Ovary (tissue), 7 donors: ENCODE measurements at regions not wholly inside any gene's neighbourhood (a gene's known extent, or its start where the extent isn't known, plus 50 kb on each side); places are given as distances from the start of the nearest gene placed in this dataset.

ENCODE experiments used
- DNase-seq, 5 donors: peaks; one replicate each; pipeline ENCODE4 v3.0.0-alpha.2; 2019 to 2020
- H3K27ac ChIP-seq, 2 donors: fragments of 200-600 bp; one replicate each; pipeline versions ENCODE4 v1.5.1 to v1.8.0; 2019 to 2022
- H3K27me3 ChIP-seq: fragments of 200-600 bp; one replicate; pipeline ENCODE4 v1.8.0; 2022
- H3K36me3 ChIP-seq: fragments of 200-600 bp; sonication (generic); one replicate; pipeline ENCODE4 v1.5.1; 2019
- H3K4me1 ChIP-seq: one replicate; pipeline ENCODE4 v1.8.1; 2013; ENCODE audit warnings: mild to moderate bottlenecking, moderate library complexity; ENCODE audit not compliant: insufficient read depth
- H3K4me3 ChIP-seq: fragments of 200-600 bp; sonication (generic); one replicate; pipeline ENCODE4 v1.5.1; 2017
- H3K9me3 ChIP-seq, 2 donors: fragments of 200-600 bp in 1 of 2; sonication (generic) in 1 of 2; one replicate each; pipeline versions ENCODE4 v1.5.1 to v1.8.1; 2013 to 2019; ENCODE audit warnings: mild to moderate bottlenecking in 1 of 2, moderate library complexity in 1 of 2
- EP300 ChIP-seq: sonication (generic); formaldehyde crosslinking; IDR thresholded peaks from one replicate; pipeline ENCODE4 v1.6.1; 2017; ENCODE audit warnings: antibody characterized with exemption
- POLR2A ChIP-seq: fragments of 450-650 bp; IDR thresholded peaks from one replicate; pipeline ENCODE4 v1.6.1; 2017; ENCODE audit warnings: antibody characterized with exemption, mild to moderate bottlenecking, moderate library complexity
- WGBS, 3 donors: extraction: QIAGEN DNeasy Blood & Tissue Kit in 1 of 3; methylation state at CpG; one replicate each; pipeline versions ENCODE4 v1.1.5 to v1.1.7; 2013 to 2017; 5-methylcytosine and 5-hydroxymethylcytosine counted together
- intact Hi-C, 4 donors: fragments of 100-400 bp; cut with DNase I; formaldehyde crosslinking; loops; one replicate each; pipeline versions ENCODE4 v1.11.0 to v1.15.1; 2022 to 2023
- TF ChIP-seq, protein P1 (sequence below), 3 donors: fragments of 450-650 bp in 2 of 3; fragments of 200-600 bp in 1 of 3; IDR thresholded peaks; one replicate each; pipeline versions ENCODE4 v1.5.1 to v1.8.0; 2016 to 2022; ENCODE audit warnings: antibody characterized with exemption in 3 of 3, mild to moderate bottlenecking in 1 of 3
- donor health status: DM: no; HTN: no; CAD: no; lungs with moderate emphysema.
- donor health status: DM: no; HTN: no; CAD: no.
- donor health status: Bipolar disorder and iron deficiency.
- donor health status: DM: no; HTN: no; CAD: no.
- donor health status: DM: yes; HTN: yes; CAD: no.

- no peak overlapping the region for H3K4me3 ChIP-seq
- no peaks in the 10 kb centered on the region for H3K36me3 ChIP-seq
- TF ChIP-seq EP300 (no peak), POLR2A (no peak)
- TF ChIP-seq, protein P1, sequence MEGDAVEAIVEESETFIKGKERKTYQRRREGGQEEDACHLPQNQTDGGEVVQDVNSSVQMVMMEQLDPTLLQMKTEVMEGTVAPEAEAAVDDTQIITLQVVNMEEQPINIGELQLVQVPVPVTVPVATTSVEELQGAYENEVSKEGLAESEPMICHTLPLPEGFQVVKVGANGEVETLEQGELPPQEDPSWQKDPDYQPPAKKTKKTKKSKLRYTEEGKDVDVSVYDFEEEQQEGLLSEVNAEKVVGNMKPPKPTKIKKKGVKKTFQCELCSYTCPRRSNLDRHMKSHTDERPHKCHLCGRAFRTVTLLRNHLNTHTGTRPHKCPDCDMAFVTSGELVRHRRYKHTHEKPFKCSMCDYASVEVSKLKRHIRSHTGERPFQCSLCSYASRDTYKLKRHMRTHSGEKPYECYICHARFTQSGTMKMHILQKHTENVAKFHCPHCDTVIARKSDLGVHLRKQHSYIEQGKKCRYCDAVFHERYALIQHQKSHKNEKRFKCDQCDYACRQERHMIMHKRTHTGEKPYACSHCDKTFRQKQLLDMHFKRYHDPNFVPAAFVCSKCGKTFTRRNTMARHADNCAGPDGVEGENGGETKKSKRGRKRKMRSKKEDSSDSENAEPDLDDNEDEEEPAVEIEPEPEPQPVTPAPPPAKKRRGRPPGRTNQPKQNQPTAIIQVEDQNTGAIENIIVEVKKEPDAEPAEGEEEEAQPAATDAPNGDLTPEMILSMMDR (IDR thresholded peaks at IDR 0.05) = no peak
- no peak for DNase-seq
- H3K4me1 ChIP-seq = no peaks in the 10 kb centered on the region
- no peaks in the 10 kb centered on the region for H3K27me3 ChIP-seq
- intact Hi-C loops = no loop called here
- H3K27ac ChIP-seq = no peak overlapping the region
- no peaks in the 10 kb centered on the region for H3K9me3 ChIP-seq
Measured at GRCh38 chr1:193489191-193489590, 302.8 kb upstream of the B3GALT2 start.

GRCh38 chr1:193487722-193488121 lies 301.3 kb upstream of the B3GALT2 start:
- Histone ChIP-seq H3K4me3 (no peak overlapping the region), H3K36me3 (no peaks in the 10 kb centered on the region), H3K27ac (no peak overlapping the region), H3K27me3 (no peaks in the 10 kb centered on the region), H3K4me1 (no peaks in the 10 kb centered on the region), H3K9me3 (no peaks in the 10 kb centered on the region)
- DNase-seq = no peak
- 90 to 97% (median 97%) methylated on average over 3 of the region's 3 CpGs for whole genome bisulfite sequencing, 3 donors
- intact Hi-C loops = no loop called here
- TF ChIP-seq, protein P1 (IDR thresholded peaks at IDR 0.05) = no peak
- TF ChIP-seq POLR2A = no peak
- TF ChIP-seq EP300 = no peak

DNA sequence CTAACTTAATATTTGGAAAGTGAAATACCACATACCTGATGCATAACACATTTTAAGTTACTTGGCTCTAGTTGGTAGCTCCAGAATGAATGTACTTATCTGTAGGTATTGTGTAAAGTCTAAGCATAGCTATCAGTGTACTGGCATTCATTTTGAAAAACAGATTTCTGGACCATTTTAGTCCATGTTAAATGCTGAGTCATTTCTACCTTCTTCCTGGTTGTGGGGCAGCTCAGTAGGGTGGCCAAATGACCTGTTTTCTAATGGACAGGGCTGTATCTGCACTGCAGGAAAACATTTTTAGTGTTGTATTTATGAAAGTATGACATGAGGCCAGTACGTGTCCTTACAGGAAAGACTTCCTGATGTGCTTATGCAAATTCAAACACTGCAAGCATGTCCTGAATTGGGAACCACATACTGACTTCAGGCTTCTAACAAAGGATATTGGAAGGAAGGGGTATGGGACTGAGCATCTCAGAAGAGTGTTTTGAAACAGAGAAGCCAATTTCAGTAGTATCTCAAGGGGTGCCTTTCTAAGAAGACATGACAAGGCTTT lies 300.3 kb upstream of the B3GALT2 start:
- intact Hi-C loops = no loop called here
- Histone ChIP-seq H3K9me3 (no peaks in the 10 kb centered on the region), H3K4me3 (no peak overlapping the region), H3K4me1 (no peaks in the 10 kb centered on the region), H3K27me3 (no peaks in the 10 kb centered on the region), H3K27ac (no peak overlapping the region), H3K36me3 (no peaks in the 10 kb centered on the region)
- no peak for TF ChIP-seq EP300
- TF ChIP-seq POLR2A = no peak
- TF ChIP-seq, protein P1 (IDR thresholded peaks at IDR 0.05) = no peak
- no peak for DNase-seq
- 43 to 67% (median 52%) methylated on average over 1 of the region's 1 CpG for WGBS, 3 donors

GRCh38 chr1:193480755-193481154 lies 294.3 kb upstream of the B3GALT2 start:
- intact Hi-C loops = no loop called here
- 34 to 80% (median 36%) methylated on average over 1 of the region's 1 CpG for WGBS, 3 donors

More at GRCh38 chr1:193480755-193481154, 294.3 kb upstream of the B3GALT2 start:
- no peak for DNase-seq
- Histone ChIP-seq H3K27me3 (peaks cover 3% of the 10 kb centered on the region), H3K4me3 (no peak overlapping the region), H3K27ac (no peak overlapping the region), H3K4me1 (no peaks in the 10 kb centered on the region), H3K9me3 (no peaks in the 10 kb centered on the region), H3K36me3 (no peaks in the 10 kb centered on the region)
- TF ChIP-seq, protein P1 (IDR thresholded peaks at IDR 0.05) = no peak
- TF ChIP-seq EP300 (no peak), POLR2A (no peak)
